Adrenal gland (tissue), 5 donors: ENCODE measurements at regions not wholly inside any gene's neighbourhood (a gene's known extent, or its start where the extent isn't known, plus 50 kb on each side); places are given as distances from the start of the nearest gene placed in this dataset.

Experiments used
- POLR2A ChIP-seq, 2 donors: fragments of 450-650 bp; IDR thresholded peaks; one replicate each; pipeline ENCODE4 v1.6.1; 2017; ENCODE audit warnings: antibody characterized with exemption in 2 of 2, mild to moderate bottlenecking in 2 of 2, moderate library complexity in 1 of 2
- TF ChIP-seq, protein P1 (sequence below), 6 experiments: fragments of 450-650 bp in 4 of 6; fragments of 200-600 bp in 2 of 6; sonication (generic) in 1 of 6; IDR thresholded peaks; 1 replicate in 5 of 6; 2 replicates in 1 of 6; pipeline versions ENCODE4 v1.5.1 to v1.8.0; 2016 to 2021; ENCODE audit warnings: antibody characterized with exemption in 6 of 6, mild to moderate bottlenecking in 2 of 6, moderate library complexity in 1 of 6
- donor health status: DM: no; HTN: no; CAD: no.

- TF ChIP-seq POLR2A (IDR thresholded peaks at IDR 0.05): no peak
- TF ChIP-seq, protein P1, sequence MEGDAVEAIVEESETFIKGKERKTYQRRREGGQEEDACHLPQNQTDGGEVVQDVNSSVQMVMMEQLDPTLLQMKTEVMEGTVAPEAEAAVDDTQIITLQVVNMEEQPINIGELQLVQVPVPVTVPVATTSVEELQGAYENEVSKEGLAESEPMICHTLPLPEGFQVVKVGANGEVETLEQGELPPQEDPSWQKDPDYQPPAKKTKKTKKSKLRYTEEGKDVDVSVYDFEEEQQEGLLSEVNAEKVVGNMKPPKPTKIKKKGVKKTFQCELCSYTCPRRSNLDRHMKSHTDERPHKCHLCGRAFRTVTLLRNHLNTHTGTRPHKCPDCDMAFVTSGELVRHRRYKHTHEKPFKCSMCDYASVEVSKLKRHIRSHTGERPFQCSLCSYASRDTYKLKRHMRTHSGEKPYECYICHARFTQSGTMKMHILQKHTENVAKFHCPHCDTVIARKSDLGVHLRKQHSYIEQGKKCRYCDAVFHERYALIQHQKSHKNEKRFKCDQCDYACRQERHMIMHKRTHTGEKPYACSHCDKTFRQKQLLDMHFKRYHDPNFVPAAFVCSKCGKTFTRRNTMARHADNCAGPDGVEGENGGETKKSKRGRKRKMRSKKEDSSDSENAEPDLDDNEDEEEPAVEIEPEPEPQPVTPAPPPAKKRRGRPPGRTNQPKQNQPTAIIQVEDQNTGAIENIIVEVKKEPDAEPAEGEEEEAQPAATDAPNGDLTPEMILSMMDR (IDR thresholded peaks at IDR 0.05): no peak
Measured at GRCh38 chr7:119692541-119692940, 580.4 kb upstream of the KCND2 start.
